ENCODE measurements at regions not wholly inside any gene's neighbourhood (a gene's known extent, or its start where the extent isn't known, plus 50 kb on each side); places are given as distances from the start of the nearest gene placed in this dataset.
"Not testable (repeated sequence)": the region's sequence is repeated elsewhere in the genome, so short reads cannot be mapped to it uniquely, and the experiment has no call there.

DNA sequence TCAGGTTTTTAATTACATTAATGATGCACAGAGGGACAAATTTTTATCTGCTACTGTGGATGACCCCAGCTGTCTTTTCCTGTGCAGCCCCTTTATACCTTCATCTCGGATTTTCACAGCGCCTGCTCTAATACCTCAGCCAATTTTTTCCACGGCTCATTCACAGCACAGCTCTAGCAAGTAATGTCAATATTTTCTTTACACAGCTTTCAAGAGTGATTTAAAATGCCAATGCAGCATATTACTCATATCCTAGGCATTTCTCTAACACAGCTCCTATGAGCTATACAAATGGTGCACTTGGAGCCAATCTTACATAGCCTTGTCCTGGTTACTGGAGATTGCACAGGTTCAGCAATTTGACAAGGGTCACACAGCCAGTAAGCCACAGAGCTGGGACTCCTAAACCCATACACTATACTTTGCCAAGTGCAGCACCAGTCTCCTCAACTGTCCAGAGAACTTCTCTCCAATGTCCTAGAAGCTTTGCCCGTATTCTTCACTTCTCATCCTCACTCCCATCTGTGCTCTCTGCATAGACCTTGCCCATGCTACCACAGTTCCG is 661.8 kb downstream of the DTWD2 start:
- no peak overlapping the region for H3K4ac ChIP-seq (ENCODE audit: low read depth, low read length)
- no peaks in the 10 kb centered on the region for H3K4me1 ChIP-seq (ENCODE audit: control insufficient read depth, low read depth, low read length)
- no CpG with 5 or more reads among the region's 5 CpGs for WGBS (ENCODE audit: extremely low coverage, insufficient coverage, low lambda C conversion rate)
- H3K56ac ChIP-seq (ENCODE audit: low read length), result no peak overlapping the region
- no peak overlapping the region for H2BK15ac ChIP-seq (replicated peaks; ENCODE audit: low read depth)
- no peak overlapping the region for H2AK5ac ChIP-seq (ENCODE audit: low read length)
- H2BK120ac ChIP-seq (ENCODE audit: low read depth, low read length), result no peak overlapping the region
- no peaks in the 10 kb centered on the region for H3K79me1 ChIP-seq (ENCODE audit: low read length)
- H3K4me2 ChIP-seq (ENCODE audit: low read length), result no peak overlapping the region
- DNase-seq, result no peak
- H3K27ac ChIP-seq (ENCODE audit: low read depth, low read length), result no peak overlapping the region
- H3K27me3 ChIP-seq (ENCODE audit: insufficient read depth, low read length, poor library complexity), result no peaks in the 10 kb centered on the region
- no peak overlapping the region for H4K8ac ChIP-seq (ENCODE audit: low read depth, low read length)
- H2BK5ac ChIP-seq (ENCODE audit: low read length), result no peak overlapping the region
- no peak overlapping the region for H3K18ac ChIP-seq (ENCODE audit: low read length)
- H3K23ac ChIP-seq (ENCODE audit: low read length), result no peak overlapping the region
- H3K4me3 ChIP-seq (ENCODE audit: low read length), result no peak overlapping the region
- no peaks in the 10 kb centered on the region for H3K79me2 ChIP-seq (ENCODE audit: control insufficient read depth, insufficient read depth, low read length)
- no peak overlapping the region for H4K5ac ChIP-seq (ENCODE audit: low read length)
- no peaks in the 10 kb centered on the region for H3K36me3 ChIP-seq (ENCODE audit: control insufficient read depth, insufficient read depth, low read length)
- no peak overlapping the region for H3K9ac ChIP-seq (ENCODE audit: low read length)

- Histone ChIP-seq H3K36me3 (ENCODE audit: control insufficient read depth, insufficient read depth, low read length) (no peaks in the 10 kb centered on the region), H3K56ac (ENCODE audit: low read length) (no peak overlapping the region), H3K79me1 (ENCODE audit: low read length) (no peaks in the 10 kb centered on the region), H3K23ac (ENCODE audit: low read length) (no peak overlapping the region), H2BK15ac (replicated peaks; ENCODE audit: low read depth) (no peak overlapping the region), H3K27me3 (ENCODE audit: insufficient read depth, low read length, poor library complexity) (no peaks in the 10 kb centered on the region), H2BK120ac (ENCODE audit: low read depth, low read length) (no peak overlapping the region), H4K5ac (ENCODE audit: low read length) (no peak overlapping the region), H2AK5ac (ENCODE audit: low read length) (no peak overlapping the region), H2BK5ac (ENCODE audit: low read length) (no peak overlapping the region), H3K18ac (ENCODE audit: low read length) (no peak overlapping the region), H3K4me3 (ENCODE audit: low read length) (no peak overlapping the region), H3K4me1 (ENCODE audit: control insufficient read depth, low read depth, low read length) (no peaks in the 10 kb centered on the region), H3K79me2 (ENCODE audit: control insufficient read depth, insufficient read depth, low read length) (no peaks in the 10 kb centered on the region), H3K4me2 (ENCODE audit: low read length) (no peak overlapping the region), H3K4ac (ENCODE audit: low read depth, low read length) (no peak overlapping the region), H3K9ac (ENCODE audit: low read length) (no peak overlapping the region), H4K8ac (ENCODE audit: low read depth, low read length) (no peak overlapping the region), H3K27ac (ENCODE audit: low read depth, low read length) (no peak overlapping the region)
- peak; percentile 12 for DNase-seq
- WGBS (ENCODE audit: extremely low coverage, insufficient coverage, low lambda C conversion rate), result no CpG with 5 or more reads among the region's 2 CpGs
Measured at GRCh38 chr5:118325931-118326330, 662.4 kb downstream of the DTWD2 start.

GRCh38 chr5:118323723-118324122 is 664.6 kb downstream of the DTWD2 start:
- not testable (repeated sequence) for H3K23ac ChIP-seq (ENCODE audit: low read length); H4K5ac ChIP-seq (ENCODE audit: low read length); H3K56ac ChIP-seq (ENCODE audit: low read length); H2BK120ac ChIP-seq (ENCODE audit: low read depth, low read length); H2AK5ac ChIP-seq (ENCODE audit: low read length); H3K27ac ChIP-seq (ENCODE audit: low read depth, low read length); H3K4ac ChIP-seq (ENCODE audit: low read depth, low read length); H3K36me3 ChIP-seq (ENCODE audit: control insufficient read depth, insufficient read depth, low read length); H3K4me2 ChIP-seq (ENCODE audit: low read length); H3K9ac ChIP-seq (ENCODE audit: low read length); H2BK15ac ChIP-seq (replicated peaks; ENCODE audit: low read depth); H3K79me1 ChIP-seq (ENCODE audit: low read length); H3K27me3 ChIP-seq (ENCODE audit: insufficient read depth, low read length, poor library complexity); H3K4me1 ChIP-seq (ENCODE audit: control insufficient read depth, low read depth, low read length); H3K79me2 ChIP-seq (ENCODE audit: control insufficient read depth, insufficient read depth, low read length); H3K4me3 ChIP-seq (ENCODE audit: low read length); H2BK5ac ChIP-seq (ENCODE audit: low read length); H3K18ac ChIP-seq (ENCODE audit: low read length); DNase-seq; H4K8ac ChIP-seq (ENCODE audit: low read depth, low read length)
- no CpG with 5 or more reads among the region's 5 CpGs for WGBS (ENCODE audit: extremely low coverage, insufficient coverage, low lambda C conversion rate)

- Histone ChIP-seq H3K9ac (ENCODE audit: low read length) (no peak overlapping the region), H3K79me2 (ENCODE audit: control insufficient read depth, insufficient read depth, low read length) (no peaks in the 10 kb centered on the region), H3K79me1 (ENCODE audit: low read length) (no peaks in the 10 kb centered on the region), H3K27ac (ENCODE audit: low read depth, low read length) (no peak overlapping the region), H3K4me3 (ENCODE audit: low read length) (no peak overlapping the region), H3K56ac (ENCODE audit: low read length) (no peak overlapping the region), H3K18ac (ENCODE audit: low read length) (no peak overlapping the region), H2BK15ac (replicated peaks; ENCODE audit: low read depth) (no peak overlapping the region), H2AK5ac (ENCODE audit: low read length) (no peak overlapping the region), H3K36me3 (ENCODE audit: control insufficient read depth, insufficient read depth, low read length) (no peaks in the 10 kb centered on the region), H4K5ac (ENCODE audit: low read length) (no peak overlapping the region), H3K4me2 (ENCODE audit: low read length) (no peak overlapping the region), H4K8ac (ENCODE audit: low read depth, low read length) (no peak overlapping the region), H3K4ac (ENCODE audit: low read depth, low read length) (no peak overlapping the region), H2BK120ac (ENCODE audit: low read depth, low read length) (no peak overlapping the region), H3K27me3 (ENCODE audit: insufficient read depth, low read length, poor library complexity) (no peaks in the 10 kb centered on the region), H3K4me1 (ENCODE audit: control insufficient read depth, low read depth, low read length) (no peaks in the 10 kb centered on the region), H3K23ac (ENCODE audit: low read length) (no peak overlapping the region), H2BK5ac (ENCODE audit: low read length) (no peak overlapping the region)
- no peak for DNase-seq
- no CpG with 5 or more reads among the region's 2 CpGs for WGBS (ENCODE audit: extremely low coverage, insufficient coverage, low lambda C conversion rate)
Measured at GRCh38 chr5:118321081-118321480, 667.3 kb downstream of the DTWD2 start.

GRCh38 chr5:118320121-118320520 is 668.2 kb downstream of the DTWD2 start:
- Histone ChIP-seq H3K27me3 (ENCODE audit: insufficient read depth, low read length, poor library complexity) (no peaks in the 10 kb centered on the region), H3K56ac (ENCODE audit: low read length) (no peak overlapping the region), H3K27ac (ENCODE audit: low read depth, low read length) (no peak overlapping the region), H4K5ac (ENCODE audit: low read length) (no peak overlapping the region), H3K36me3 (ENCODE audit: control insufficient read depth, insufficient read depth, low read length) (no peaks in the 10 kb centered on the region), H4K8ac (ENCODE audit: low read depth, low read length) (no peak overlapping the region), H2AK5ac (ENCODE audit: low read length) (no peak overlapping the region), H3K4me3 (ENCODE audit: low read length) (no peak overlapping the region), H3K18ac (ENCODE audit: low read length) (no peak overlapping the region), H2BK120ac (ENCODE audit: low read depth, low read length) (no peak overlapping the region), H3K79me2 (ENCODE audit: control insufficient read depth, insufficient read depth, low read length) (no peaks in the 10 kb centered on the region), H3K4me2 (ENCODE audit: low read length) (no peak overlapping the region), H2BK15ac (replicated peaks; ENCODE audit: low read depth) (no peak overlapping the region), H3K4ac (ENCODE audit: low read depth, low read length) (no peak overlapping the region), H2BK5ac (ENCODE audit: low read length) (no peak overlapping the region), H3K4me1 (ENCODE audit: control insufficient read depth, low read depth, low read length) (no peaks in the 10 kb centered on the region), H3K9ac (ENCODE audit: low read length) (no peak overlapping the region), H3K23ac (ENCODE audit: low read length) (no peak overlapping the region), H3K79me1 (ENCODE audit: low read length) (no peaks in the 10 kb centered on the region)
- no CpG with 5 or more reads among the region's 4 CpGs for WGBS (ENCODE audit: extremely low coverage, insufficient coverage, low lambda C conversion rate)
- no peak for DNase-seq

DNA sequence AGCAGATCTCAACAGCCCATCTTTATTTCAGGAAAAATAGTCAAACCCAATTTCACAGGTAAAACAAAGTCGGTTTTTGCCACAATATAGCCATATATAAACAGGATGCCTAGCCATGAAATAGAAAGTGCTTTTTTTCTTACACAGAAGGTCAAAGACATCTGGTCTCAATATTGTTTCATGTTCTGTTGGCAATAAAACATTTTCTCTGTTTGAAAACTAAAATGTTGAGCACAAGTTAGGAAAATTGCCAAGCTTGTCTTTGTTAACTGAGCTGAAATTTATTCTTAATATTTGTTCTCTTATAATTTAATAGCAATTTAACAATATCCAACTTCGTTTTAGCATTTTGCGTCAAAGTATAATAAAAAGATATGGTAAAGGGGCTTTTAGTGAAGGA is 673.4 kb downstream of the DTWD2 start:
- no peak overlapping the region for H2BK5ac ChIP-seq (ENCODE audit: low read length)
- H3K9ac ChIP-seq (ENCODE audit: low read length), result no peak overlapping the region
- H3K27me3 ChIP-seq (ENCODE audit: insufficient read depth, low read length, poor library complexity), result no peaks in the 10 kb centered on the region
- no peak overlapping the region for H4K5ac ChIP-seq (ENCODE audit: low read length)
- no peak overlapping the region for H3K56ac ChIP-seq (ENCODE audit: low read length)
- H3K4me2 ChIP-seq (ENCODE audit: low read length), result no peak overlapping the region
- no peak overlapping the region for H2BK120ac ChIP-seq (ENCODE audit: low read depth, low read length)
- H3K4me1 ChIP-seq (ENCODE audit: control insufficient read depth, low read depth, low read length), result no peaks in the 10 kb centered on the region
- H3K4ac ChIP-seq (ENCODE audit: low read depth, low read length), result no peak overlapping the region
- no peak overlapping the region for H3K18ac ChIP-seq (ENCODE audit: low read length)
- no peak overlapping the region for H3K4me3 ChIP-seq (ENCODE audit: low read length)
- no peak overlapping the region for H3K23ac ChIP-seq (ENCODE audit: low read length)
- no peak overlapping the region for H3K27ac ChIP-seq (ENCODE audit: low read depth, low read length)
- WGBS (ENCODE audit: extremely low coverage, insufficient coverage, low lambda C conversion rate), result no CpG with 5 or more reads among the region's 3 CpGs
- no peak overlapping the region for H4K8ac ChIP-seq (ENCODE audit: low read depth, low read length)
- no peaks in the 10 kb centered on the region for H3K36me3 ChIP-seq (ENCODE audit: control insufficient read depth, insufficient read depth, low read length)
- no peaks in the 10 kb centered on the region for H3K79me2 ChIP-seq (ENCODE audit: control insufficient read depth, insufficient read depth, low read length)
- H3K79me1 ChIP-seq (ENCODE audit: low read length), result no peaks in the 10 kb centered on the region
- no peak overlapping the region for H2AK5ac ChIP-seq (ENCODE audit: low read length)
- no peak for DNase-seq
- H2BK15ac ChIP-seq (replicated peaks; ENCODE audit: low read depth), result no peak overlapping the region
